GM23338 (cell line): ENCODE measurements at regions not wholly inside any gene's neighbourhood (a gene's known extent, or its start where the extent isn't known, plus 50 kb on each side); places are given as distances from the start of the nearest gene placed in this dataset.

Source experiments
- CTCF ChIP-seq, 2 experiments: fragments of 200-600 bp in 1 of 2; sonication (generic) in 1 of 2; conservative IDR thresholded peaks; 2 replicates each; pipeline versions ENCODE4 v1.5.1 to v1.6.1; 2016 to 2017; ENCODE audit warnings: antibody characterized with exemption in 2 of 2, low read depth in 2 of 2, mild to moderate bottlenecking in 2 of 2, moderate library complexity in 1 of 2
- JUNB ChIP-seq: IDR thresholded peaks from one replicate; pipeline ENCODE4 v1.6.1; 2016; ENCODE audit warnings: antibody characterized with exemption; ENCODE audit not compliant: unreplicated experiment
- TF ChIP-seq, protein P1 (sequence below): IDR thresholded peaks from one replicate; pipeline ENCODE4 v1.6.1; 2018; ENCODE audit warnings: antibody characterized with exemption; ENCODE audit not compliant: unreplicated experiment

DNA sequence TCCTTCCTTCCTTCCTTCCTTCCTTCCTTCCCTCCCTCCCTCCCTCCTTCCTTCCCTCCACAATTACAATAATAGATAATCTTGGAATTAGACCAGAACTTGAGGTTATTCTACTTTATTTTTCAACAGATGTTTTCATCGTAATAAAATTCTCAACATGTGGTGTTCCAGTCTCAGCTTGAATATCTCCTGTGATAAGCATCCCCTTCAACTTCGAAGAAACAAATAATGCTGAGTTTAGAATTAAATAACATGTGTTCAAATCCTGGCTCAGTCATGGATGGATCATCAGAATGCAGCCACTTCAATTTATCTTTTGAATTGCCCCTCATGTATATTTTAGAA is 91.4 kb upstream of the PAPPA start:
- TF ChIP-seq JUNB (no peak), CTCF (conservative IDR thresholded peaks at IDR 0.05; ENCODE audit: low read depth in 2 of 2) (no peak)
- TF ChIP-seq, protein P1, sequence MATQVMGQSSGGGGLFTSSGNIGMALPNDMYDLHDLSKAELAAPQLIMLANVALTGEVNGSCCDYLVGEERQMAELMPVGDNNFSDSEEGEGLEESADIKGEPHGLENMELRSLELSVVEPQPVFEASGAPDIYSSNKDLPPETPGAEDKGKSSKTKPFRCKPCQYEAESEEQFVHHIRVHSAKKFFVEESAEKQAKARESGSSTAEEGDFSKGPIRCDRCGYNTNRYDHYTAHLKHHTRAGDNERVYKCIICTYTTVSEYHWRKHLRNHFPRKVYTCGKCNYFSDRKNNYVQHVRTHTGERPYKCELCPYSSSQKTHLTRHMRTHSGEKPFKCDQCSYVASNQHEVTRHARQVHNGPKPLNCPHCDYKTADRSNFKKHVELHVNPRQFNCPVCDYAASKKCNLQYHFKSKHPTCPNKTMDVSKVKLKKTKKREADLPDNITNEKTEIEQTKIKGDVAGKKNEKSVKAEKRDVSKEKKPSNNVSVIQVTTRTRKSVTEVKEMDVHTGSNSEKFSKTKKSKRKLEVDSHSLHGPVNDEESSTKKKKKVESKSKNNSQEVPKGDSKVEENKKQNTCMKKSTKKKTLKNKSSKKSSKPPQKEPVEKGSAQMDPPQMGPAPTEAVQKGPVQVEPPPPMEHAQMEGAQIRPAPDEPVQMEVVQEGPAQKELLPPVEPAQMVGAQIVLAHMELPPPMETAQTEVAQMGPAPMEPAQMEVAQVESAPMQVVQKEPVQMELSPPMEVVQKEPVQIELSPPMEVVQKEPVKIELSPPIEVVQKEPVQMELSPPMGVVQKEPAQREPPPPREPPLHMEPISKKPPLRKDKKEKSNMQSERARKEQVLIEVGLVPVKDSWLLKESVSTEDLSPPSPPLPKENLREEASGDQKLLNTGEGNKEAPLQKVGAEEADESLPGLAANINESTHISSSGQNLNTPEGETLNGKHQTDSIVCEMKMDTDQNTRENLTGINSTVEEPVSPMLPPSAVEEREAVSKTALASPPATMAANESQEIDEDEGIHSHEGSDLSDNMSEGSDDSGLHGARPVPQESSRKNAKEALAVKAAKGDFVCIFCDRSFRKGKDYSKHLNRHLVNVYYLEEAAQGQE: no peak
